ENCODE measurements at regions not wholly inside any gene's neighbourhood (a gene's known extent, or its start where the extent isn't known, plus 50 kb on each side); places are given as distances from the start of the nearest gene placed in this dataset.
A peak's percentile ranks its signal among the peaks of the same experiment; 100 is the strongest.

DNA sequence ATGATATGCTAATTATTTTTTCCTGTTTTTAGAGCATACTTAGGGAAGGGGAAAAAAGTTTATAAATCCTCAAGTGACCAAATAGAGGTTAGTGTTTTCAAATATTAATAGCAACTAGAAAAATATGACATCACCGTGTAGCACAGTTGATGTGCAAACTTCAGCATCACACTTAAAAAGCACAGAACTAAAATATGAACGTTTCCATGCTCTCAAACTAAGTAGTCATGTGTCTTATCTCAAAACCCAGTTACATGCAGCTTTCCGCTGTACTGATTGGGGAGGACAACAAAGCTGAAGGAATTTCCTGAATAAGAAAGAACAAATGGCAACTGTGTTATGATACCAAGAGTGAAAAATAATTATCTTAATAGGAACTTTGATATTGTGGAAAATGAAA lies 903.7 kb downstream of the ADGRL2 start:
- no peak overlapping the region for H3K27ac ChIP-seq
- DNase-seq (ENCODE audit: low read depth, low spot score), result no peak

DNA sequence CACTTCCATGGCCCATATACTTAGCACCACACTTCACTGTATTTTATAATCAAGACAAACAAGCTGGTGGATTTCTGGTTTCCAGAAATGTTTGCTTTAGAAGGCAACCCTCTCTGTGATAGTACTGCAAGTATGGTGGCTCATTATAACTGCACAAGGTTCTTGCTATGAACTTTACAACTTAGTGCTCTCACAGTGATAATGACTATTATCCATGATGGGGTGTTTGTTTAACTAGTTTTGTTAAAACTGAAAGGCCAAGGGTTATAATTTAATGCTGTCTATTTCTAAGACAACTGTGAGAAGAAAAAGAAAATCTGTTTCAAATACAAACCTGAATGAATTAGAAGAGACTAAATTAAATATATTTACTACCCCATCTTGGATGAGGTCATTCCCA lies 903.2 kb downstream of the ADGRL2 start:
- DNase-seq (ENCODE audit: low read depth, low spot score), result no peak
- no peak overlapping the region for H3K27ac ChIP-seq

DNA sequence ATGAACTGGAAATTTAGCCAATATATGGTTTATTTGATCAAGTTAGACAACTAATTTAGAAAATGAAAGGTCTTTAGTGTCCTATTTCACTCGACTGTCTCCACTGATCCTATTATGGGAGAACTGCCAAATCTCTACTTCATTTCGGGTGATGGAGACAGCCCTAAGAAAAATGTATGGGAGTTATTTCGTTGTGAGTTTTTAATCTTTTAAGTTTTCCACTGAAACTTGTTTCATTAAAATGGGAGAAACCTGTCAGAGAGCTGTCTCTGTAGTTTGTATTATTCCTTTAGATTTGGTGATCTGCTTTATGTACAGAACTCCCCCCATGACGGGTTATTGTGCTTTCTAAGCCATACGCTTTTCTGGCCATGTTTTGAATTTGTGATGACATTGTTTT lies 899.7 kb downstream of the ADGRL2 start:
- no peak for DNase-seq (ENCODE audit: low read depth, low spot score)
- no peak overlapping the region for H3K27ac ChIP-seq

DNA sequence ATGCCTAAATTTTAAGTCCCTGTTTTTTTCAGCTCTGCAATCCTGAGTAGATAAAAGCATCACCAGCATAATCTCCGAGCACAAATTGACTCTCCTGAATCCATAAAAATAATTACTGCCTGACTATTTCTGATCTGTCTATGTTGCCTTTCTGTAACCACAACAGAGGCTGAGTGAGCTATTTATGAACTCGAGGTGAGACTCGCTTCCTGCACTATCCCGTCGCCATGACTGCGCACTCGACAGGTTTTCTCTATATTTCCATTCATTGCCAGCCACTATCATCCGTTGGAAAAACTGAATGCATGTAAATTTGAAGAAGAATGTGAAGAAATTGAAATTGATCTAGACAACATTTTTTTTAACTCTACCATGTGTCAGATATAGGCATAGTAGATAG lies 897.2 kb downstream of the ADGRL2 start:
- no peak overlapping the region for H3K27ac ChIP-seq
- DNase-seq (ENCODE audit: low read depth, low spot score), result no peak

DNA sequence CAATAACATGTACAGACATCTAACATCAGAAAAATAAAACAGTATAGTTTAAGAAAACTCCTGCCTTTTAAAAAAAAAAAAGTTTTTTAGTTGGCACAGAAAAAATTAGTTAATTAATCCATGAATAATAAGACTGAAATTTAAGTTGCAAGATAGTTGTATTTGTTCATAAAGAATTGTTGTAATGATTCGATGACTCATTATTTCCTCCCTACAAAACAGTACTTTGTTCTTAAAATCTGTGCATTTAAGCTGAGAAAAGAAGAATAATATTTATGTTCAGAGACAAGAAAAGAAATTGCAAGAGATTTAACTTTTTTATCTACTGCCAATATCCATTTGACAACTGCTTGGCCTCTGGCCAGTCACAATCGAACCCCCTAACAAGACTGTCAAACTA lies 894.7 kb downstream of the ADGRL2 start:
- no peak overlapping the region for H3K27ac ChIP-seq
- no peak for DNase-seq (ENCODE audit: low read depth, low spot score)

- no peak overlapping the region for H3K27ac ChIP-seq
- DNase-seq (ENCODE audit: low read depth, low spot score), result no peak
Measured at GRCh38 chr1:82690411-82690810, 889.7 kb downstream of the ADGRL2 start.

- no peak overlapping the region for H3K27ac ChIP-seq
- DNase-seq (ENCODE audit: low read depth, low spot score), result no peak
Measured at GRCh38 chr1:82689217-82689616, 888.5 kb downstream of the ADGRL2 start.

GRCh38 chr1:82686774-82687173 lies 886.0 kb downstream of the ADGRL2 start:
- H3K27ac ChIP-seq, result no peak overlapping the region
- DNase-seq (ENCODE audit: low read depth, low spot score), result no peak

- no peak for DNase-seq (ENCODE audit: low read depth, low spot score)
- H3K27ac ChIP-seq, result no peak overlapping the region
Measured at GRCh38 chr1:82646888-82647287, 846.2 kb downstream of the ADGRL2 start.

DNA sequence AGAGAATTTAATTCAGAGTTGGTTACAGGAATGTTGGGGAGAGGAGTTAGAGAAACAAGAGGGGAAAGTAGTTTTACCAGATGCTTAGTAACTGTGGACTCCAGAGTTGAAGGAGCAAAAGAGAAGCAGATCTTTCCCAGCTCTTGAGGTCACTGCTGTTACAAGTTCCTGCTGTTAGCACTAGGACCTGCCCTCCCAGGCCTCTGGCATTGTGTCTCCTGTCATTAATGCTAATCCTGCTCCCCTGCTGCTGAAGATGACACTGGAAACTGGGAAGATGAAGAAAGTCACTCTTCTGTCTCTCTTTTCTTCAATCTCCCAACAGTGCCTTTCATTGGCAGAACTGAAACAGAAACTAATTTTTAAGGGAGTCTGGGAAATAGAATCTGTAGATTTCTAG lies 845.6 kb downstream of the ADGRL2 start:
- H3K27ac ChIP-seq, result no peak overlapping the region
- DNase-seq (ENCODE audit: low read depth, low spot score), result no peak

DNA sequence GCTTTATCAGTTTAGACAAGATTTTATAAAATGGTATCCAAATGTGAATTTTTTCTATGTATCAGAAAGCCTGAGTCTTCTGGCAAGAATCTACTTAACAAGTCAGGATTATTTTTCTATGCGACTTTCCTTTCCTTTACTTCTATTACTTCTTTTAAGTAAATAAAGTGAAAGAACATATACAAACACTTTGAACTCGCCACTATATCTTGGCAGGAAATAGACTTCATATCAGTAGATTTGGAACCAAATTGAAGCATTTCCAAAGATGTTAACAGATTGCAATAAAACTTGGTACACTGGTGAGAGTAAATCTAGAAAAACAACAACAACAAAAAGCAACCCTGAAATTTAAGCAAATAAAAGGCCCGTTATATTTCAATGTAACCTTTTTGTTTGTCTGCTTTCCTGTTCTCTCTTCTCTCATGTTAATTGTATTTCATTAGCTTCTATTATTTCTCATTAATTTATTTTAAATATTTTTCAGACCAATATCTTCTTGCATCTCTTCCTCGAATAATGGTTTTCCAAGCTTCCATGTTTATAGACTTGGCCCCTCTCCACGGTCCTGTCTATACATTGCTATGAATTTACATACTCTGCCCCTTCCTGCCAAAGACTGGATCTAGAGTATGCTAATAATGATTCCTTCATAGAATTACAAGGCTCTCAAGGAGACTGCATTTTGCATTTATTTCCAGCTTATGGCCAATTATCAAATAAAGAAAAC lies 843.6 kb downstream of the ADGRL2 start:
- no peak for DNase-seq (ENCODE audit: low read depth, low spot score)

DNA sequence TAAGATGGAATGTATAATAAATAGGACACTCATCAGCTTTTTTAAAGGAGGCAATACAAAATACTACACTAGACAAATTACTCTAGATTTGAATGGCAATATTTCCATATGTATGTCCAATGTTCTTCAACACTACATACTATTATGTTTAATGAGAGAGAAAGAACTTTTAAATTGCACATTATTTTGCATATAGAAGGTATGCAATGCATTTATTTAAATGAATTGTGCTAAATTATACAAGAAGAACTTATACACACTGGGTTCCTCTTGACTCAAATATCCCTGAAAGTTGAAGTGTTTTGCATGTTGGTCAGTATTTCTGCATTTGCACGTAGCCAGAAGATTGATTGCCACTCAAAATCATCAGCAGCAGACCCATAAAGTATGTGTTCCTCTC lies 839.6 kb downstream of the ADGRL2 start:
- no peak for DNase-seq (ENCODE audit: low read depth, low spot score)
- H3K27ac ChIP-seq, result no peak overlapping the region

More for the DNA sequence above, 843.6 kb downstream of the ADGRL2 start:
- H3K27ac ChIP-seq, result no peak overlapping the region

DNA sequence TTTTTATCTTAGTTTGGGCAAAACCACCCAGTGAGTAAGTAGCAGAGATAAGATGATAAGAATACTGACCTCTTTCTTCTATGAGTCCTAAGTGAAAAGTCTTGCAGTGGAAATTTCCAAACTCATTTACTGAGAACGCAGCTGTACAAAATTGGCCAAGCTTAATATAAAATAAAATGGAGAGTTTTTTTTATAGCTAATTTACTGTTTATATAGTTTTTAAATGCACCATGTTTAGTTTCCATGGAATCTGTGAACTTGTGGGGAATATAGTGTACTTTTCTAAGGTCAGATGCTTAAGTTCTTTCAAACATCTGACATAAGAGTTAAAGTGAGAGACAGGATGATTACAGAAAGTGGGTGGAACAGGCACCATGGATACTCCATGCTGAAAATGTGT lies 833.5 kb downstream of the ADGRL2 start:
- DNase-seq (ENCODE audit: low read depth, low spot score), result no peak
- H3K27ac ChIP-seq, result no peak overlapping the region

DNA sequence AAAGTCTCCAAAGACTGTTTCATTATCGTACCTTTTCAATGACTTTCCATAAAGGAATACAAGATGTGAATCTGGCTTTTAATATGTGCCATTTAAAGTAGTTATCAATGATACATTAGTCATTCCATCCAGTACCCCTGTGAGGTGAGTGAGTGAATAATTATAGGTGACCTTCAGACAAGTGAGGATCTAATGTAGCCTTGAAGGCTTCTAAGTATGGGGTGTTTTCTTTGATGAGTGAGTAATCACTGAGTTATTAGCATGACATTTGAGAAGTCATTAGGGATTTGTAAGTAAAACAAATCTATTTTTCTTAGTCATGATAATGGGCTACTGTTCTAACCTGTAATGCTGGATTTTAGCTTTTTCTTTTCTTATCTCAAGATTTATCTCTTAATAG lies 831.4 kb downstream of the ADGRL2 start:
- no peak overlapping the region for H3K27ac ChIP-seq
- DNase-seq (ENCODE audit: low read depth, low spot score), result peak; percentile 36

- no peak for DNase-seq (ENCODE audit: low read depth, low spot score)
- no peak overlapping the region for H3K27ac ChIP-seq
Measured at GRCh38 chr1:82628887-82629286, 828.2 kb downstream of the ADGRL2 start.

DNA sequence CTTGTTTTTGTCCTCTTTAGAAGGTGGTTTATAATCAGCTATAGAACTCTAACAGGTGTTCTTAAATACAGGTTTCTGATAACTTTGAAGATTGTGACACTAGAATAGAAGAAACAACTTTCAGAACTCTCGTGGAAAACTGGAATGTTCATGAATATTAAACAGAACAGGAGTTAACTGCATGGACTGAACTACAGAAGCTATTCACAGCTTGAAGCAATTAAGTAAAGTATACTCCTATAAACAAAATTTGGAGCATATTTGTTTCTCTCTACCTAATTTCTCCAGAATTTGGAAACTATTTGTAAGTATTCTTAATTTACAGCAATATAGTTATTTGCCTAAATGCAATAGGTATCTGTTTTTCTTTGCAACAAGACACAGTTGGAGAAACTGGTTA lies 824.8 kb downstream of the ADGRL2 start:
- no peak overlapping the region for H3K27ac ChIP-seq
- no peak for DNase-seq (ENCODE audit: low read depth, low spot score)

DNA sequence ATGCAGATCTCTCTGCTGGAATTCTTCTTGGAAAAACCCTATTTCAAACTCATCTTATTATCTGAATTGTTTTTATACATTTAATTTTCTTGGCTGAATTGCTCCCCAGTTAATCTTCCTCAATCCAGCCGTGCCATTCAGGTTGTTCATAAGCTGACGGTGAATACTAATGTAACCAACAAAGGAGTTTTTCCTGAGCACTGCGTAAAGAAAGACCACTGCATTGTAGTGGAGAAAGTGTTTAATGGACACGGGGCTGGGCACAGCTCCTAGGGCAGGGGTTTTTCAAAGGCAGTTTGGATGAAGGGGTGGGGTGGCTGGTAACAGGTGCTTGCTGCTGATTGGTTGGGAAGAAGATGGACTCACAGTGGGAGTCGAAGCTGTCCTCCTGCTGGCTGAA lies 820.3 kb downstream of the ADGRL2 start:
- no peak overlapping the region for H3K27ac ChIP-seq
- DNase-seq (ENCODE audit: low read depth, low spot score), result no peak

DNA sequence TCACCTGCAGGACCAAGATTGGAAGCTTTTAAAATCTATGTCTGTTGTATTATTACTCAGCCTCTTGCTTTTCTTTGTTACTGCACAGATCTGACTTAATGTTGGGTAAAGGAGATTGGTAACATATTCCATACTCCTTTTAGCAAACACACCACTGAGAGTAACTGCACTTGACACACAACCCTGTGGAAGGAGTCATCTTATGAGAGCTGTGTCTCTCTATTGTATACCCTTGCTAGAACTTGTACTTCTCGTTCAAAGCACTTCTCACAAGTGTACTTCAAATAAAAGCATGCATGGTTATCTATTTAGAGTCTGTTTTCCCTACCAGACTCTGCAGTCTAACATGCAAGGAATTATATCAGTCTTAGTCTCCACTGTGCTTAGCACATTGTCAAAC lies 813.4 kb downstream of the ADGRL2 start:
- no peak for DNase-seq (ENCODE audit: low read depth, low spot score)
- no peak overlapping the region for H3K27ac ChIP-seq

- no peak overlapping the region for H3K27ac ChIP-seq
- DNase-seq (ENCODE audit: low read depth, low spot score), result no peak
Measured at GRCh38 chr1:82612986-82613385, 812.3 kb downstream of the ADGRL2 start.

GRCh38 chr1:82606546-82606945 lies 805.8 kb downstream of the ADGRL2 start:
- H3K27ac ChIP-seq, result no peak overlapping the region
- DNase-seq (ENCODE audit: low read depth, low spot score), result no peak

GRCh38 chr1:82604524-82604923 lies 803.8 kb downstream of the ADGRL2 start:
- no peak for DNase-seq (ENCODE audit: low read depth, low spot score)
- no peak overlapping the region for H3K27ac ChIP-seq

DNA sequence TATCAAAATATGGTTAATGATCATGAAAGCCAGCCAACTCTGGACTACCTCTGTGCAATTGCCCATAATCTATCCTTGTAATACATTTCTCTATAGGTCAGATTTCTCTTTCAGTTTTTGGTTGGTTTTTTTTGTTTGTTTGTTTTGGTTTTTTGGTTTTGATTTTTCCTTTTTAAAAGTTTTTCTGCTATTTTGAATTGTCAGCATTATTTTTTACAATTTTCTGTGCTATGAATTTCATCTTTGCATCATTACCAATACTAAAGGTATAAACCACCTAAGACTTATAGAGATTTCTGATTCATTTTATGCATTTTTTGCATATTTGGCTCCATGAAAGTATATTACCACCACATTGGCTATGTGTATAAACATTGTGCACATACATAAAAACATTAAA lies 799.6 kb downstream of the ADGRL2 start:
- H3K27ac ChIP-seq, result no peak overlapping the region
- no peak for DNase-seq (ENCODE audit: low read depth, low spot score)

GRCh38 chr1:82598812-82599211 lies 798.1 kb downstream of the ADGRL2 start:
- no peak overlapping the region for H3K27ac ChIP-seq
- no peak for DNase-seq (ENCODE audit: low read depth, low spot score)
